Mammary epithelial cell (primary cell): ENCODE measurements at regions not wholly inside any gene's neighbourhood (a gene's known extent, or its start where the extent isn't known, plus 50 kb on each side); places are given as distances from the start of the nearest gene placed in this dataset.
"Not testable (repeated sequence)": the region's sequence is repeated elsewhere in the genome, so short reads cannot be mapped to it uniquely, and the experiment has no call there.

Source experiments
- CTCF ChIP-seq, 2 donors: IDR thresholded peaks in 1 of 2; conservative IDR thresholded peaks in 1 of 2; 2 replicates each; pipeline ENCODE4 v1.5.1; 2011 to 2012; ENCODE audit warnings: inconsistent platforms in 2 of 2, low read length in 2 of 2, mild to moderate bottlenecking in 2 of 2, control low read depth in 1 of 2, low read depth in 1 of 2; ENCODE audit not compliant: insufficient read depth in 1 of 2; ENCODE audit errors: extremely low read depth in 1 of 2
- EZH2 ChIP-seq: IDR thresholded peaks from 2 replicates; pipeline ENCODE4 v1.6.1; 2012; ENCODE audit warnings: low read length, inconsistent platforms, borderline replicate concordance

GRCh38 chr3:78266550-78266949 lies 1226.7 kb downstream of the ROBO2 start:
- not testable (repeated sequence) for TF ChIP-seq CTCF (conservative IDR thresholded peaks at IDR 0.05 in 1 of 2, IDR thresholded peaks at IDR 0.05 in 1 of 2; ENCODE audit: extremely low read depth in 1 of 2, insufficient read depth in 1 of 2, low read depth in 1 of 2, low read length in 2 of 2); EZH2
